ENCODE measurements at regions not wholly inside any gene's neighbourhood (a gene's known extent, or its start where the extent isn't known, plus 50 kb on each side); places are given as distances from the start of the nearest gene placed in this dataset.

DNA sequence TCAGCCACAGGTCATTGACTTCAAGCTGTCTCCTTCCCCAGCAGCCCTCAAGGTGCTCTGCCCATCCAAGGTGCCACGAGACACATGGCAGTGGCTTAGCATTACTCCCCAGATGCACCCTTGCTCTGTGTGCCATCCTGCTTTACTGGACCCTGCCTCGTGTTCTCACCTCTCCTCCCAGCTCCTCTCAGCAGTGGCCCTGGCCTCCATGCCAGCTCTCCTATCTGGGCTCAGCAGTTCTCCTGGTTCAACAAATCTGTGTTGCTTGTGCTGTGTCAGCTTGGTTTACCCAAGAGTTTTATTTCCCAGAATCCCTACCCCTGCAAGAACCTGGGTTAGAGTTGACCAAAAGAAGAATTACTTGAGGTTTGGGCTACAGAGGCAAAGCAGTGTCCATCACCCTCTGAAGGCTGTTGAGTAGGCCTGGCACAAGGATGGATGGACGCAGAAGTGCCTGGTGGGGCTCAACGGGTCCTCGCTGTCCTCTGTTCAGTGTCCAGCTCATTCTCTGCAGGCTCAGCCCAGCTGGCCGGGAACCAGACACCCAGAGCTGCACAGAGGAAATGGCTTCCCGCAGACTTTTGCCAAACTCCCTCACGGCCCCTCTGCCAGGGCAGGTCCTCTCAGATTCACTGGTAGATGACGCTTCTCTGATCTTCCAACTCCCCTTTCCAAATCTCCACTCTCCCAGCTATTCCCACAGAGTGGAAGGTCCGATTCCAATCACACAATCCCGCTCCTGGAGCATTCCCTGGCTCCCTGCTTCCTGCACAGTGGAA is 82.6 kb downstream of the FOXA2 start:
- TF ChIP-seq POLR2A (IDR thresholded peaks at IDR 0.05) (no peak), CTCF (IDR thresholded peaks at IDR 0.05) (no peak)
- Histone ChIP-seq H3K27me3 (no peaks in the 10 kb centered on the region), H3K27ac (no peak overlapping the region), H3K36me3 (replicated peaks in 1 of 2; ENCODE audit: insufficient read depth in 1 of 2, low read depth in 2 of 2) (no peaks in the 10 kb centered on the region), H3K4me3 (no peak overlapping the region), H3K4me1 (peaks cover 18% of the 10 kb centered on the region), H3K9me3 (no peaks in the 10 kb centered on the region)
- DNase-seq (no peak), ATAC-seq (no peak)
- WGBS, 2 donors: 88 to 95% methylated on average over 11 of the region's 11 CpGs
- intact Hi-C loops (cut with DNase I): no loop called here

GRCh38 chr20:22501034-22501433 is 83.3 kb downstream of the FOXA2 start:
- ATAC-seq: no peak
- no peak overlapping the region for H3K27ac ChIP-seq
- no peaks in the 10 kb centered on the region for H3K9me3 ChIP-seq
- no peaks in the 10 kb centered on the region for H3K36me3 ChIP-seq (replicated peaks in 1 of 2; ENCODE audit: insufficient read depth in 1 of 2, low read depth in 2 of 2)
- H3K27me3 ChIP-seq: no peaks in the 10 kb centered on the region
- no peak for TF ChIP-seq POLR2A (IDR thresholded peaks at IDR 0.05)
- TF ChIP-seq CTCF (IDR thresholded peaks at IDR 0.05): no peak
- DNase-seq: no peak
- no peak overlapping the region for H3K4me3 ChIP-seq
- intact Hi-C loops (cut with DNase I): no loop called here
- peaks cover 18% of the 10 kb centered on the region for H3K4me1 ChIP-seq

DNA sequence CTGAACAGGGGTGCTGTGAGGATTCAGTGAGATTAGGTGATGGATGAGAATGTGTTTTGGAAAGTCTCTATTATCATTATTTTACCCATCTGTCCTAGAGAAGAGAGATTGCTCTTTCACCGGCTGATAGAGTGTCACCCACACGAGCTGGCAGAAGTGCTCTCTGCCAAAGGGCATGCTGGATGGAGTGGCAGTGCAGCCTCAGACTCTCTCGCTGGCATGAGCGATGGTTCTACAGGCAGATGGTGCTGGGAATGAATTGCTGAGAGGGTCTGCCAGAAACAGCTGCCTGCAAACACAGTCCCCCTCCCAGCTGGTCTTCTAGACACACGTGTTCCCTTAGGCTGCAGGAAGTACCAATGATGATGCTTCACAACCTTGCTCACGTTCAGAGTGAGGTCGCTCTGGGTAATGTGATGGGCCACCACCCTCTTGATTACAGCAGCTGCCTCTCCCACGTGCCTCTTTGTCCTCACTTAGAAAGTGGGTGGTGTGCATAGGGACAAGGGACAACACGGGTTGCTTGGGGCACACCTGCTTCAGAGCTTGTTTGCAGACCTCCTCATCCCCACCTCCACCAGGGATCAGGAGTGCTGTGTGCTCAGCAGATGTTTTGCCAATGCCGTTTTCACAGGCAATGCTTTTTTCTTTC is 84.7 kb downstream of the FOXA2 start:
- Histone ChIP-seq H3K4me3 (no peak overlapping the region), H3K36me3 (replicated peaks in 1 of 2; ENCODE audit: insufficient read depth in 1 of 2, low read depth in 2 of 2) (no peaks in the 10 kb centered on the region), H3K9me3 (no peaks in the 10 kb centered on the region), H3K27me3 (no peaks in the 10 kb centered on the region), H3K27ac (no peak overlapping the region), H3K4me1 (peaks cover 16% of the 10 kb centered on the region)
- ATAC-seq (no peak), DNase-seq (peak in 2 of 4 donors; percentile 14 to 30)
- TF ChIP-seq CTCF (IDR thresholded peaks at IDR 0.05) (no peak), POLR2A (IDR thresholded peaks at IDR 0.05) (no peak)
- WGBS, 2 donors: 65% methylated on average over 9 to 10 of the region's 10 CpGs
- intact Hi-C loops (cut with DNase I): loop anchor here (10.0 kb wide), 1 partner anchor 65 kb away; no protein-coding TSS in a partner anchor

DNA sequence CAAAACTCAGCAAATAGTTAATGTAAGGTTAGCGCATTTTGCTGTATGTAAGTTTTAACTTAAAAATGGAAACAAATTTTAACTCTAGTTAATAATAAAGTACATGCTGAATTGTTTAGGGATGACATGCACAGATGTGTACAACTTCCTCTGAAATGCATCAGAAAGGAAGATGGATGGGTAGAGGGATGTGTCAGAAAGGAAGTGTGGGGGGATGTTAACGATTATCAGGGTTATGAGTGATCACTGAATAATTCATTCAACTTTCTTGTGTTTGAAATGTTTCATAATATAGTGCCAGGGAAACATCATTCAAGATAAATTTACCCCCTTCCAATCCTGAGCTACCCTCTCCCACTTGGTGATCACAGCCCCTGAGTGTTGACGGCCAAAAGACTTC is 87.6 kb downstream of the FOXA2 start:
- DNase-seq (no peak), ATAC-seq (no peak)
- Histone ChIP-seq H3K27me3 (no peaks in the 10 kb centered on the region), H3K36me3 (replicated peaks in 1 of 2; ENCODE audit: insufficient read depth in 1 of 2, low read depth in 2 of 2) (no peaks in the 10 kb centered on the region), H3K27ac (no peak overlapping the region), H3K4me3 (no peak overlapping the region), H3K4me1 (peaks cover 12% of the 10 kb centered on the region), H3K9me3 (no peaks in the 10 kb centered on the region)
- WGBS, 2 donors: 80 to 87% methylated on average over 3 of the region's 3 CpGs
- intact Hi-C loops (cut with DNase I): loop anchor here (10.0 kb wide), 1 partner anchor 68 kb away; no protein-coding TSS in a partner anchor
- no peak for TF ChIP-seq CTCF (IDR thresholded peaks at IDR 0.05)
- TF ChIP-seq POLR2A (IDR thresholded peaks at IDR 0.05): no peak

Measured in body of pancreas (tissue), 4 donors.